ENCODE measurements at regions not wholly inside any gene's neighbourhood (a gene's known extent, or its start where the extent isn't known, plus 50 kb on each side); places are given as distances from the start of the nearest gene placed in this dataset.

- DNase-seq (ENCODE audit: low read depth, low spot score) = no peak
- no peaks in the 10 kb centered on the region for H3K9me3 Mint-ChIP-seq
- no peaks in the 10 kb centered on the region for H3K36me3 Mint-ChIP-seq (ENCODE audit: low read depth)
- TF ChIP-seq, protein P1, sequence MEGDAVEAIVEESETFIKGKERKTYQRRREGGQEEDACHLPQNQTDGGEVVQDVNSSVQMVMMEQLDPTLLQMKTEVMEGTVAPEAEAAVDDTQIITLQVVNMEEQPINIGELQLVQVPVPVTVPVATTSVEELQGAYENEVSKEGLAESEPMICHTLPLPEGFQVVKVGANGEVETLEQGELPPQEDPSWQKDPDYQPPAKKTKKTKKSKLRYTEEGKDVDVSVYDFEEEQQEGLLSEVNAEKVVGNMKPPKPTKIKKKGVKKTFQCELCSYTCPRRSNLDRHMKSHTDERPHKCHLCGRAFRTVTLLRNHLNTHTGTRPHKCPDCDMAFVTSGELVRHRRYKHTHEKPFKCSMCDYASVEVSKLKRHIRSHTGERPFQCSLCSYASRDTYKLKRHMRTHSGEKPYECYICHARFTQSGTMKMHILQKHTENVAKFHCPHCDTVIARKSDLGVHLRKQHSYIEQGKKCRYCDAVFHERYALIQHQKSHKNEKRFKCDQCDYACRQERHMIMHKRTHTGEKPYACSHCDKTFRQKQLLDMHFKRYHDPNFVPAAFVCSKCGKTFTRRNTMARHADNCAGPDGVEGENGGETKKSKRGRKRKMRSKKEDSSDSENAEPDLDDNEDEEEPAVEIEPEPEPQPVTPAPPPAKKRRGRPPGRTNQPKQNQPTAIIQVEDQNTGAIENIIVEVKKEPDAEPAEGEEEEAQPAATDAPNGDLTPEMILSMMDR (conservative IDR thresholded peaks at IDR 0.05) = no peak
- no peak overlapping the region for H3K4me3 Mint-ChIP-seq
- no peak overlapping the region for H3K27ac Mint-ChIP-seq (ENCODE audit: unreplicated experiment)
- H3K27me3 Mint-ChIP-seq (ENCODE audit: low read depth) = peaks cover 74% of the 10 kb centered on the region
- peaks cover 6% of the 10 kb centered on the region for H3K4me1 Mint-ChIP-seq
Observed at GRCh38 chr5:73314395-73315257, 134.0 kb downstream of the FOXD1 start.

DNA sequence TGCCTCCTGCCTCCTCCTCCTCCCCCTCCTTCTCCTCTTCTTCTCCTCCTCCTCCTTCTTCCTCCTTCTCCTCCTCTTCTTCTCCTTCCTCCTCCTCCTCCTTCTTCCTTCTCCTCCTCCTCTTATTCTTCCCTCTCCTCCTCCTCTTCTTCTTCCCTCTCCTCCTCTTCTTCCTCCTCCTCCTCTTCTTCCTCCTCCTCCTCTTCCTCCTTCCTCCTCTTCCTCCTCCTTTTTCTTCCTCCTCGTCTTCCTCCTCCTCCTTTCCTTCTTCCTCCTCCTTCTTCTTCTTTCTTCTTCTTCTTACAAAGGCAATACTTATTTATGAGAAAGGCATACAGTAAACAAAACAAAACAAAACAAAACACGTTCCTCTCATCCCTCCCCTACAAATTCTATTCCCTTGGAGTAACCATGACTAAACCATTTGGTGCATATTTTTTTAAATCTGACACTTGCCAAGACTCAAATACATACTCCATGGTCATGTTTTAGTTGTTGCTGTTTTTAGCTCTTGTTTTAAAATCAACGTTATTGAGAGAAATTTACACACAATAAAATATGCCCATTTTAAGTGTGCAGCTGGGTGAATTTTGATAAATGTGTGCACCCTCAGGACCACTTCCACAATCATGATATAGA, 135.6 kb downstream of the FOXD1 start:
- Mint-ChIP-seq H3K27ac (ENCODE audit: unreplicated experiment) (no peak overlapping the region), H3K27me3 (ENCODE audit: low read depth) (peaks cover 87% of the 10 kb centered on the region), H3K9me3 (no peaks in the 10 kb centered on the region), H3K36me3 (ENCODE audit: low read depth) (no peaks in the 10 kb centered on the region), H3K4me1 (peaks cover 6% of the 10 kb centered on the region), H3K4me3 (no peak overlapping the region)
- no peak for DNase-seq (ENCODE audit: low read depth, low spot score)
- TF ChIP-seq, protein P1 (conservative IDR thresholded peaks at IDR 0.05) = no peak

GRCh38 chr5:73312146-73312871, 136.3 kb downstream of the FOXD1 start:
- Mint-ChIP-seq H3K27ac (ENCODE audit: unreplicated experiment) (no peak overlapping the region), H3K36me3 (ENCODE audit: low read depth) (no peaks in the 10 kb centered on the region), H3K4me1 (peaks cover 6% of the 10 kb centered on the region), H3K27me3 (ENCODE audit: low read depth) (peaks cover 94% of the 10 kb centered on the region), H3K4me3 (no peak overlapping the region), H3K9me3 (no peaks in the 10 kb centered on the region)
- no peak for DNase-seq (ENCODE audit: low read depth, low spot score)
- TF ChIP-seq, protein P1 (conservative IDR thresholded peaks at IDR 0.05) = no peak

DNA sequence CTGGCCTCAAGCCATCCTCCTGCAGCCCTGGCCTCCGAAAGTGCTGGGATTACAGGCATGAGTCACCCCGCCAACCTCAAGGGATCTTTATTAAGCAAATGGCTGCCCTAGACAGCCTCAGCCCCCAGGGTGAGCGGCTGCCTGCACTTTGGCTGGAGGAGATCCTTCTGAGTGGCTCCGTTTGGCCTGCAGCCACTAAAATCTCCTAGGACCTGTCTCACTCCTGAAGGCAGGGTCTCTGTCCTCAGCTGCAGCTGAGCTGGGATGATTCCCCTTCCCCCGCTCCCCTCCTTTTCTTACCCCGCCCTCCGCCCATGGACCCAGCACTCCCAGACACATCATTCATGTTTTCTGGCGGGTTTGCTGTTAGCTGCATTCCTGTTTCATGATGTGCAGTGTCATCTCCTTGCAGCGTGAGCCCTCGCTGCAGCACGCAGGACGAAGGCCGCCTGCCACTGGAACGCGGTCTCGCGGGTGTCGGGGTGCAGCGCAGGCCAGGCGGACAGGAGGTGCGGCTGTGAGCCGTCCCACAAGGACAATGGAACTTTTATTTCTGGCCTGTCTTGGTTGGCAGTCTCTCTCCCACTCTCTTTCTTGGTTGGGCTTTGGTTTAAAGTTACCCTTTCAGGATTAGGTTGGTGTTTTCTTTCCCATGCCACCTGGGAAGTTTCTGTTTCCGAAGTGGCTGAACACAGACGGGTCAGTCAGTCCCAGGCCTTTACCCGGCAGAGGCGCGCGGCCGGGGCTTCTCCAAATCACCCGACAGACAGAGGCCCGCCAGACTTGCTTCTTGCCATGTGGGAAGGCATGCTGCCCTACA, 137.1 kb downstream of the FOXD1 start:
- no peak overlapping the region for H3K27ac Mint-ChIP-seq (ENCODE audit: unreplicated experiment)
- peaks cover 6% of the 10 kb centered on the region for H3K4me1 Mint-ChIP-seq
- H3K9me3 Mint-ChIP-seq = no peaks in the 10 kb centered on the region
- no peak overlapping the region for H3K4me3 Mint-ChIP-seq
- no peaks in the 10 kb centered on the region for H3K36me3 Mint-ChIP-seq (ENCODE audit: low read depth)
- H3K27me3 Mint-ChIP-seq (ENCODE audit: low read depth) = peaks cover 95% of the 10 kb centered on the region
- TF ChIP-seq, protein P1 (conservative IDR thresholded peaks at IDR 0.05) = no peak
- DNase-seq (ENCODE audit: low read depth, low spot score) = no peak

Measured in neural crest cell (in vitro differentiated cells).